Neural crest cell (in vitro differentiated cells): ENCODE measurements at regions not wholly inside any gene's neighbourhood (a gene's known extent, or its start where the extent isn't known, plus 50 kb on each side); places are given as distances from the start of the nearest gene placed in this dataset.

ENCODE experiments used
- DNase-seq: peaks from one replicate; pipeline ENCODE4 v3.0.0; 2021; ENCODE audit warnings: low read depth, mixed read lengths, low spot score
- H3K27ac Mint-ChIP-seq: one replicate; pipeline ENCODE4 v1.8.0; 2021; ENCODE audit warnings: mild to moderate bottlenecking, mixed read lengths; ENCODE audit not compliant: unreplicated experiment
- H3K27me3 Mint-ChIP-seq: 2 replicates; pipeline ENCODE4 v1.8.0; 2021; ENCODE audit warnings: low read depth, mild to moderate bottlenecking, mixed read lengths
- H3K36me3 Mint-ChIP-seq: 2 replicates; pipeline ENCODE4 v1.8.0; 2021; ENCODE audit warnings: low read depth, mild to moderate bottlenecking, mixed read lengths
- H3K4me1 Mint-ChIP-seq: 2 replicates; pipeline ENCODE4 v1.8.0; 2021; ENCODE audit warnings: mixed read lengths
- H3K4me3 Mint-ChIP-seq: one replicate; pipeline ENCODE4 v1.8.0; 2021; ENCODE audit warnings: mild to moderate bottlenecking, mixed read lengths
- H3K9me3 Mint-ChIP-seq: 2 replicates; pipeline ENCODE4 v1.8.0; 2021; ENCODE audit warnings: mixed read lengths
- CTCF ChIP-seq: fragments of 200-600 bp; sonication (generic); conservative IDR thresholded peaks from 2 replicates; pipeline ENCODE4 v1.5.0; 2021; ENCODE audit warnings: antibody characterized with exemption, mild to moderate bottlenecking

- Mint-ChIP-seq H3K9me3 (peaks cover 6% of the 10 kb centered on the region), H3K36me3 (peaks cover 7% of the 10 kb centered on the region), H3K27ac (peak overlapping the region; percentile 87), H3K27me3 (no peaks in the 10 kb centered on the region), H3K4me1 (peaks cover 39% of the 10 kb centered on the region), H3K4me3 (peak overlapping the region; percentile 35)
- TF ChIP-seq CTCF: no peak
- no peak for DNase-seq
These were observed 160.4 kb downstream of the UACA start for GRCh38 chr15:70602834-70603560.

- Mint-ChIP-seq H3K27ac (peak overlapping the region; percentile 28), H3K27me3 (no peaks in the 10 kb centered on the region), H3K9me3 (peaks cover 6% of the 10 kb centered on the region), H3K4me3 (no peak overlapping the region), H3K36me3 (peaks cover 7% of the 10 kb centered on the region), H3K4me1 (peaks cover 34% of the 10 kb centered on the region)
- DNase-seq: no peak
- TF ChIP-seq CTCF: no peak
These were observed 161.1 kb downstream of the UACA start for GRCh38 chr15:70602281-70602680.

GRCh38 chr15:70597945-70598344, 165.4 kb downstream of the UACA start:
- no peak overlapping the region for H3K4me3 Mint-ChIP-seq
- H3K36me3 Mint-ChIP-seq: peaks cover 13% of the 10 kb centered on the region
- peaks cover 8% of the 10 kb centered on the region for H3K4me1 Mint-ChIP-seq
- DNase-seq: no peak
- H3K9me3 Mint-ChIP-seq: peaks cover 14% of the 10 kb centered on the region
- no peak for TF ChIP-seq CTCF
- no peaks in the 10 kb centered on the region for H3K27me3 Mint-ChIP-seq
- no peak overlapping the region for H3K27ac Mint-ChIP-seq

DNA sequence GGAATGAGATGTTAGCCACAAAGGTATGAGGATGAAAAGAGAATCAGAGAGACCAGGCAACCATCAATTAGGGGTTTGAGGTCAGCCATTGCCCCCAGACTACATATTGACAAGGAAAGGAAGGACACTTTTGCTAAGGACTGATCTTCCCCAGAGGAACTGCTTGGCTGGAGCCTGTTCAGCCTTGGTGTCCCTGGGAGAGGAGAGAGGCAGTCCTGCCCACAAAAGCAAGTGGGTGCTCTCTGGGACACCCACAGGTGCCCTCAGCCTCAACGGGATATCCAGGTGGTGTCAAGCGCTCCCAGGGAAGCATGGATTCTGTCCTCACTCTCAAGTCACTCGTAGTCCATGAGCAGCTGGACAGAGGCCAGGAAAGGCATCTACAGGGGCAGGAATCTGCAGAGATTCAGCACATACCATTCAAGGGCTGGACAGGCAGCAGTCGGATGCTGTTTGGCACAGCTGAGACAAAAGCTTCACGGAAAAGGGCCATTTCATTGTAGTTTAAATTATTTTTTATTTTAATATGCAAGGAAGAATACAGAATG, 166.2 kb downstream of the UACA start:
- no peak for DNase-seq
- Mint-ChIP-seq H3K27me3 (no peaks in the 10 kb centered on the region), H3K4me1 (no peaks in the 10 kb centered on the region), H3K36me3 (peaks cover 9% of the 10 kb centered on the region), H3K27ac (no peak overlapping the region), H3K4me3 (no peak overlapping the region), H3K9me3 (peaks cover 13% of the 10 kb centered on the region)
- no peak for TF ChIP-seq CTCF

GRCh38 chr15:70596354-70597055, 166.9 kb downstream of the UACA start:
- H3K27ac Mint-ChIP-seq: no peak overlapping the region
- peaks cover 16% of the 10 kb centered on the region for H3K9me3 Mint-ChIP-seq
- no peaks in the 10 kb centered on the region for H3K4me1 Mint-ChIP-seq
- H3K36me3 Mint-ChIP-seq: peaks cover 11% of the 10 kb centered on the region
- H3K4me3 Mint-ChIP-seq: no peak overlapping the region
- no peak for TF ChIP-seq CTCF
- no peaks in the 10 kb centered on the region for H3K27me3 Mint-ChIP-seq
- no peak for DNase-seq
